Liver (tissue), 8 donors: ENCODE measurements at regions not wholly inside any gene's neighbourhood (a gene's known extent, or its start where the extent isn't known, plus 50 kb on each side); places are given as distances from the start of the nearest gene placed in this dataset.

ENCODE experiments used
- DNase-seq: peaks from one replicate; pipeline ENCODE4 v3.0.0-alpha.2; 2017; ENCODE audit warnings: low spot score
- H3K27ac ChIP-seq, 2 donors: one replicate each; pipeline ENCODE4 v1.7.0; 2013; ENCODE audit warnings: inconsistent platforms in 2 of 2, low read length in 2 of 2, control low read depth in 1 of 2, low read depth in 1 of 2, mild to moderate bottlenecking in 1 of 2
- H3K27me3 ChIP-seq, 4 donors: one replicate each; pipeline versions ENCODE4 v1.6.1 to v1.7.0; 2013; ENCODE audit warnings: low read length in 3 of 4, inconsistent platforms in 1 of 4, mild to moderate bottlenecking in 1 of 4, moderate library complexity in 1 of 4; ENCODE audit not compliant: control insufficient read depth in 4 of 4, insufficient read depth in 4 of 4
- H3K36me3 ChIP-seq, 4 donors: one replicate each; pipeline versions ENCODE4 v1.6.1 to v1.7.0; 2013; ENCODE audit warnings: low read length in 3 of 4, mild to moderate bottlenecking in 3 of 4, low read depth in 1 of 4, moderate library complexity in 1 of 4; ENCODE audit not compliant: control insufficient read depth in 4 of 4, insufficient read depth in 3 of 4
- H3K4me1 ChIP-seq, 4 donors: one replicate each; pipeline versions ENCODE4 v1.6.1 to v1.7.0; 2013; ENCODE audit warnings: low read length in 3 of 4, mild to moderate bottlenecking in 3 of 4, moderate library complexity in 1 of 4; ENCODE audit not compliant: control insufficient read depth in 4 of 4, insufficient read depth in 4 of 4
- H3K4me3 ChIP-seq, 3 donors: one replicate each; pipeline versions ENCODE4 v1.6.1 to v1.7.0; 2013; ENCODE audit warnings: low read length in 3 of 3, control low read depth in 1 of 3, low read depth in 1 of 3, mild to moderate bottlenecking in 1 of 3
- H3K9ac ChIP-seq, 2 donors: one replicate each; pipeline ENCODE4 v1.7.0; 2013; ENCODE audit warnings: low read length in 2 of 2, mild to moderate bottlenecking in 2 of 2, moderate library complexity in 2 of 2, control low read depth in 1 of 2, low read depth in 1 of 2
- H3K9me3 ChIP-seq, 4 donors: one replicate each; pipeline versions ENCODE4 v1.6.1 to v1.7.0; 2013; ENCODE audit warnings: low read length in 3 of 4; ENCODE audit not compliant: control insufficient read depth in 4 of 4
- ATF3 ChIP-seq: IDR thresholded peaks from 2 replicates; pipeline ENCODE4 v1.6.1; 2016; ENCODE audit warnings: antibody characterized with exemption
- CTCF ChIP-seq: fragments of 150-350 bp; IDR thresholded peaks from 2 replicates; pipeline ENCODE4 v1.5.1; 2017; ENCODE audit warnings: improper control_type of control experiment, low read depth, low read length; ENCODE audit not compliant: missing input control
- EGR1 ChIP-seq, 2 donors: IDR thresholded peaks; 2 replicates each; pipeline ENCODE4 v1.6.1; 2016 to 2018; ENCODE audit warnings: antibody characterized with exemption in 2 of 2, low read depth in 2 of 2
- FOXA2 ChIP-seq: IDR thresholded peaks from 2 replicates; pipeline ENCODE4 v1.6.1; 2016; ENCODE audit warnings: antibody characterized with exemption
- GABPA ChIP-seq, 2 donors: IDR thresholded peaks in 1 of 2; conservative IDR thresholded peaks in 1 of 2; 2 replicates each; pipeline ENCODE4 v1.6.1; 2016; ENCODE audit warnings: antibody characterized with exemption in 2 of 2, mild to moderate bottlenecking in 1 of 2, moderate library complexity in 1 of 2
- HNF4G ChIP-seq: IDR thresholded peaks from 2 replicates; pipeline ENCODE4 v1.6.1; 2016; ENCODE audit warnings: antibody characterized with exemption
- JUND ChIP-seq, 2 donors: IDR thresholded peaks; 2 replicates each; pipeline ENCODE4 v1.6.1; 2016; ENCODE audit warnings: antibody characterized with exemption in 2 of 2
- MAX ChIP-seq: IDR thresholded peaks from 2 replicates; pipeline ENCODE4 v1.6.1; 2016; ENCODE audit warnings: antibody characterized with exemption
- NR2F2 ChIP-seq: IDR thresholded peaks from 2 replicates; pipeline ENCODE4 v1.6.1; 2016; ENCODE audit warnings: antibody characterized with exemption
- RAD21 ChIP-seq, 2 donors: IDR thresholded peaks; 2 replicates each; pipeline ENCODE4 v1.6.1; 2016; ENCODE audit warnings: antibody characterized with exemption in 2 of 2, mild to moderate bottlenecking in 2 of 2
- REST ChIP-seq: IDR thresholded peaks from 2 replicates; pipeline ENCODE4 v1.6.1; 2016; ENCODE audit warnings: antibody characterized with exemption, mild to moderate bottlenecking
- SP1 ChIP-seq: IDR thresholded peaks from 2 replicates; pipeline ENCODE4 v1.6.1; 2018; ENCODE audit warnings: antibody characterized with exemption, mild to moderate bottlenecking
- TAF1 ChIP-seq: conservative IDR thresholded peaks from 2 replicates; pipeline ENCODE4 v1.6.1; 2016; ENCODE audit warnings: antibody characterized with exemption, mild to moderate bottlenecking
- YY1 ChIP-seq: IDR thresholded peaks from 2 replicates; pipeline ENCODE4 v1.6.1; 2016; ENCODE audit warnings: antibody characterized with exemption, mild to moderate bottlenecking
- ZBTB33 ChIP-seq: IDR thresholded peaks from 2 replicates; pipeline ENCODE4 v1.6.1; 2016; ENCODE audit warnings: antibody characterized with exemption
- WGBS: extraction: QIAGEN DNeasy Blood & Tissue Kit; methylation state at CpG from one replicate; pipeline ENCODE4 v1.1.7; 2013; 5-methylcytosine and 5-hydroxymethylcytosine counted together
- donor health status: healthy.
- donor health status: healthy.
- donor health status: healthy.
- donor health status: healthy.
- donor health status: healthy.

- WGBS = 86% methylated on average over 1 of the region's 1 CpG
- Histone ChIP-seq H3K9me3 (no peaks in the 10 kb centered on the region), H3K9ac (no peak overlapping the region), H3K27ac (no peak overlapping the region), H3K36me3 (no peaks in the 10 kb centered on the region), H3K27me3 (peaks cover 0 to 8% (median 0%) of the 10 kb centered on the region in 4 donors), H3K4me3 (no peak overlapping the region), H3K4me1 (no peaks in the 10 kb centered on the region)
- no peak for DNase-seq
- TF ChIP-seq CTCF = no peak
- TF ChIP-seq TAF1 = no peak
- TF ChIP-seq EGR1 (IDR thresholded peaks at IDR 0.05; ENCODE audit: low read depth in 2 of 2) = no peak
- TF ChIP-seq HNF4G = no peak
- TF ChIP-seq JUND (IDR thresholded peaks at IDR 0.05) = no peak
Measured at GRCh38 chr7:132022188-132022587, 465.8 kb upstream of the PODXL start.

GRCh38 chr7:132019703-132020102 lies 463.3 kb upstream of the PODXL start:
- TF ChIP-seq ATF3 (no peak), SP1 (no peak), FOXA2 (no peak), YY1 (no peak), NR2F2 (no peak), REST (no peak), MAX (no peak), RAD21 (IDR thresholded peaks at IDR 0.05) (no peak), EGR1 (IDR thresholded peaks at IDR 0.05; ENCODE audit: low read depth in 2 of 2) (no peak), GABPA (IDR thresholded peaks at IDR 0.05 in 1 of 2, conservative IDR thresholded peaks at IDR 0.05 in 1 of 2) (no peak), ZBTB33 (no peak), CTCF (no peak)
- no peaks in the 10 kb centered on the region for H3K4me1 ChIP-seq
- H3K9ac ChIP-seq = no peak overlapping the region
- H3K27ac ChIP-seq = no peak overlapping the region
- DNase-seq = no peak
- no peaks in the 10 kb centered on the region for H3K36me3 ChIP-seq
- H3K4me3 ChIP-seq = no peak overlapping the region
- 57% methylated on average over 1 of the region's 1 CpG for WGBS
- peaks cover 0 to 5% (median 2%) of the 10 kb centered on the region in 4 donors for H3K9me3 ChIP-seq
- H3K27me3 ChIP-seq = no peaks in the 10 kb centered on the region
